GM19395 (cell line): ENCODE measurements at regions not wholly inside any gene's neighbourhood (a gene's known extent, or its start where the extent isn't known, plus 50 kb on each side); places are given as distances from the start of the nearest gene placed in this dataset.

Experiments
- ATAC-seq: cut with Tn5 transposase; IDR thresholded peaks from one replicate; pipeline ENCODE4 v1.9.1; 2021; ENCODE audit warnings: mild to moderate bottlenecking, moderate library complexity; ENCODE audit not compliant: unreplicated experiment

GRCh38 chr10:33455029-33455428 lies 120.6 kb upstream of the NRP1 start:
- no peak for ATAC-seq

- no peak for ATAC-seq
These were observed 120.1 kb upstream of the NRP1 start for GRCh38 chr10:33454554-33454953.

GRCh38 chr10:33453081-33454025 lies 118.9 kb upstream of the NRP1 start:
- no peak for ATAC-seq

- ATAC-seq, result no peak
These were observed 114.1 kb upstream of the NRP1 start for GRCh38 chr10:33448421-33449140.

- ATAC-seq, result no peak
These were observed 107.1 kb upstream of the NRP1 start for GRCh38 chr10:33441561-33441960.

- no peak for ATAC-seq
These were observed 100.5 kb upstream of the NRP1 start for GRCh38 chr10:33434933-33435332.

DNA sequence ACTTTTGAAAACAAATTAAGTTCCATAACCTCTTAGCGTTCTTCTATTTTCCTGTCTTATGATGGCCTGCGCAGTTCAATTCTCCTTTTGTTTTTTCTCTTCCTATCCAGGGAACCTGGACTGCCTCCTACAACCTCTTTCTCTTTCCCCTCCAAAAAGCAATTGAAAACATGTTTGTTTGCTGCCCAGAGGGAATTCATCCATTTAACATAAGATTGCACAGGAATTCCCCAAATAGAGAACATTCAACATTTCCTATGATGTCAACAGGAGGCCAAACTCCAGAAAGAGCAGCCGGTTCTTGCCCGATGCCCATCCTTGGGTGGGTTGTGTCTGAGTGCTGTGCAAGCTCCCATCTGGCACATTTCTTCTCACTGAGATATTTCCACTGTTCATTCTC lies 94.2 kb upstream of the NRP1 start:
- ATAC-seq, result no peak

DNA sequence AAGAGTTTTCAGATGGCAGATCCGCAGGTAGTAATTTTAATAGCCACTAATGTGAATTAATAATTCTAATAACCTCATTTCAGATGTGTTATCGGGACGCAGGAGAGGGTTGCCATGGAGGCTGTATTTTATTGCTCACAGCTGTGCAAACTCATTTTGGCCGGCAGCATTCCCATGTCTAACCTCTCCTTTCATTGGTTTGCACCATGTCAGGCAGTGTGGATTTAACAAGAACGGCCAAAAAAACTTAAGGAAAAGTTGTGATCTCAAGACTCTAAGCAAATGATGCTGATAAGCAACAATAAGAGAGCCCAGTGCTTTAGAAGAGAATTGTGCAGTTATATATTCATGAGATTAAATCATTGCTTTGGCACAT lies 88.7 kb upstream of the NRP1 start:
- no peak for ATAC-seq

- no peak for ATAC-seq
These were observed 88.1 kb upstream of the NRP1 start for GRCh38 chr10:33422471-33423153.

DNA sequence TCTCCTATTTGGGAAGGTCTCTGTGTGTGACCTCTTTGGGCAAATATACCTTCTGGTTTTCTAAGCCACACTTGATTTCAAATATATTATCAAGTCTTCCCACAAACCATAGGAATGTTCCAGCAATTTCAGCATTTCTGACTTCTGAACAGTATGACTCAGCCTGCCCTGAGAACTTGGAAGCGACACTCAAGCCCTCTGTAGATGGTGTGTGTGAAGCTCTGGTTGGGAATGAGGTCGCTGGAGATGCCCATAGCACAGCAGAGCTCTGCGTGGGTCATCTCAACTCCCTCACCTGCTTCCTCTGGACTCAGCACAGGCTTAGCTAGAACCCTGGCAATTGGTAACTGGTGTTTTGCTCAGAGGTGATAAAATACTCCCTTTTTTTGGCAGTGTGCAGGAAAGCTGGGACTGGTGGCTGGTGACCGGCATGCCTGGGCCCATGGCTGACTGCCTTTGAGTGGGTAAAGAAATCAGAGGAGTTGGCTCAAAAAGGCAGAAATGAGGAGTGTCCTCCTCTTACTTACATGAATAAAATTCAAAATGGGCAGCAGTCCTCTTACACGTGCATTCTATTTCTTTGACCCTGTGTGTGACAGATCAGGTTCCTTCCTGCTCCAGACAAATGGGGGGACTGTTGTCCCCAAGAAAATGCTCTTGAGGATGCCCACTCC lies 87.5 kb upstream of the NRP1 start:
- ATAC-seq, result no peak

DNA sequence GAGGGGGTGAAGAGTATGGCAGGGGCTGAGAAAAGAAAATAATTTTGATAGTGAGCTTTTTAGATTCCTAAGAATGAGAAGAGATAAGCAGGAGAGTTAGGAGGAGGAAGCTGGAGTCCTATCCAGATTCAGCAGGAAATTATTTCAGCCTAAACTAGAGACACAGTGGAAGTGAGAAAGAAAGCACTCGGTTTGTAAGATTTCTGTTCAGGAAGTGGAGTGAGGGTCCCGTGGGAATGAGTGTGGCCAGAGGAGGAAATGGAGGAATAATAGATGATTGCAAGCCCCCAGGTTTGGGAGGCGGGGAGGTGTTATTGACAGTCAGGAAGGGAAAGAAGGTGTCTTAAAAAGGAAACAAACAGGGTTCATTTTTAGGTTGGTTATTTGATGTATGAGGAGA lies 84.8 kb upstream of the NRP1 start:
- ATAC-seq, result no peak

GRCh38 chr10:33418301-33418700 lies 83.8 kb upstream of the NRP1 start:
- no peak for ATAC-seq

GRCh38 chr10:33416691-33417090 lies 82.2 kb upstream of the NRP1 start:
- ATAC-seq, result no peak

DNA sequence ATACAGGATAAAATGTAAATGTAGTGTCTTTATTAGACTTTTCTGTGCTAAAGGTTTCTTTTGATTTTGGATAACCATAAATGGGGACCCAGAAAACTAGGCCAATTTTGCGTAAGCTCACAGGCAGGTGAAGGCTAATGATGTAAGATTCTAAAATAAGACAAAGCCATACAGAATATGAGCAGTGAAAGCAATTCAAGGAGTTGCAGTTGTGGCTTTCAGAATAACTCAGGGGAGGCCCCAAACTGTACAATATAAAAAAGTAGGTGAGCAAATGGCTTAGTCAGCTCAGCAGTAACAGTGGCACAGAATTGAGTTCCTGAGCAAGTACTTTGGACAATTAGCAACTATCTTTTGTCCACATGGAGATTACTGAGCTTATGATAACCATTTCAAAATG lies 81.7 kb upstream of the NRP1 start:
- no peak for ATAC-seq

DNA sequence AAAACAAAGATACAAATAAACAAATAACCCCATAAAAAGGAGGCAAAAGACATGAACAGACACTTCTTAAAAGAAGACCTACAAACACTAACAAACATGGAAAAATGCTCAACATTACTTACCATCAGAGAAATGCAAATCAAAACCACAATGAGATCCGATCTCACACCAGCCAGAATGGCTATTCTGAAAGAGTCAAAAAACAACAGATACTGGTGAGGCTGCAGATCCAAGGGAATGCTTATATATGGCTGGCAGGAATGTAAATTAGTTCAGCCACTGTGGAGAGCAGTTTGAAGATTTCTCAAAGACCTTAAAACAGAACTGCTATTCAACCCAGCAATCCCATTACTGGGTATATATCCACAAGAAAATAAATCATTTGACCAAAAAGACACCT lies 80.4 kb upstream of the NRP1 start:
- no peak for ATAC-seq

DNA sequence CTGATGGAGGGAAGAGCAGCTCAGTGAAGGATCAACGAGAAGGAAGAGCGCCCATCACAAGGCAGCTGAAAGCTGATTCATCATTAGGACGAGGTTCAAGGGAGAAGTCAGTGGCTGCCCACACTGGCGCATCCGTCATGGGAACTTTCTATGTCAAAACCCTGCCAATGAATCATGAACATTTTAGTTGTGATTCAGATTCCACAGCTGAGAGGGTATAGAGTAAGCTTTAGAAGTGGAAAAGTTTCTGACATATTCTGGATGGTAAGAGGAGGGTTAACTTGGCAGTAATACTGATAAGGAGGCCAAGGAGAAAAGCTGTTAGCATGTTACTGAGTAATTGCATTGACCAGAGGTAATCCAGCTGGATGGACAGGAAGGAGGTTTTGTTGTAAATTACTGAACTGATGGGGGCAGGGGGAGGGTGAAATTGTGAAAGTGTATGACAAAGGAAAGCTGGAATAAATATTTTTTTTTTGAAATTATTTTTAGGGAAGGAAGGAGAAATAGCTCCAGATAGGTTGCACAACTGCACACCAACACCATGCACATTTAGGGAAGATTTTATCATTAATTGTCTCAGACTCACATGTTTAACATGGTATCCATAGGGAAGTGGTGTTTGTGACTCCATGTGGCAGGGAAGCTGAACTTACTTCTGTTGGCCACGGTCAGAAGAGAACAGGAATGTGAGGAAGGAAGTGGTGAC lies 78.3 kb upstream of the NRP1 start:
- no peak for ATAC-seq

GRCh38 chr10:33412241-33412640 lies 77.8 kb upstream of the NRP1 start:
- ATAC-seq, result no peak

GRCh38 chr10:33410860-33411234 lies 76.4 kb upstream of the NRP1 start:
- no peak for ATAC-seq

GRCh38 chr10:33410096-33410859 lies 75.8 kb upstream of the NRP1 start:
- ATAC-seq, result no peak

DNA sequence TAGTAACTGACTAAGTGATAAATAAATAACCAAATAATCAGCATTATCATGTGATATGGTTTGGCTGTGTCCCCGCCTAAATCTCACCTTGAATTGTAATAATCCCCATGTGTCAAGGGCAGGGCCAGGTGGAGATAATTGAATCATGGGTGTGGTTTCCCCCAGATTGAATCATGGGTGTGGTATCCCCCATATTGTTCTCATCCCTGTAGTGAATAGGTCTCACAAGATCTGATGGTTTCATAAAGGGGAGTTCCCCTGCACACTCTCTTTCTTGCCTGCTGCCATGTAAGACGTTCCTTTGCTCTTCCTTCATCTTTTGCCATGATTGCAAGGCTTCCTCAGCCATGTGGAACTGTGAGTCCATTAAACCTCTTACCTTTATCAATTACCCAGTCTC lies 72.1 kb upstream of the NRP1 start:
- no peak for ATAC-seq
